ENCODE measurements at regions not wholly inside any gene's neighbourhood (a gene's known extent, or its start where the extent isn't known, plus 50 kb on each side); places are given as distances from the start of the nearest gene placed in this dataset.
"Not testable (repeated sequence)": the region's sequence is repeated elsewhere in the genome, so short reads cannot be mapped to it uniquely, and the experiment has no call there.

DNA sequence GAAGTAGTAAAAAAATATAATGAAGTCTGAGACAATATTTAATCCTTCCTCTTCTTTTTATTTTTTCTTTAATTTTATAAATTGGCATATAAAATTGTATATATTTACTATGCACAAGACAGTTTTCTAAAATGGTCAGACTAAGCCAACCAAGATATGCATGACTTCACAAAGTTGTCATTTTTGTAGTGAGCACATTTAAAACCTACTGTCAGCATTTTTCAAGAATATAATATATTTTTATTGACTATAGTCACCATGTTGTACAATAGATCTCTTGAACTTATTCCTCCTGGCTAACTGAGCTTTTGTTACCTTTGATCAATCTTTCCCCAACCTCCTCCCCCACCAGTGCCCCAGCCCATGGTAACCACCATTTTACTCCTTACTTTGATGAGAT lies 129.2 kb downstream of the ATP6V1G3 start:
- no peak for DNase-seq

DNA sequence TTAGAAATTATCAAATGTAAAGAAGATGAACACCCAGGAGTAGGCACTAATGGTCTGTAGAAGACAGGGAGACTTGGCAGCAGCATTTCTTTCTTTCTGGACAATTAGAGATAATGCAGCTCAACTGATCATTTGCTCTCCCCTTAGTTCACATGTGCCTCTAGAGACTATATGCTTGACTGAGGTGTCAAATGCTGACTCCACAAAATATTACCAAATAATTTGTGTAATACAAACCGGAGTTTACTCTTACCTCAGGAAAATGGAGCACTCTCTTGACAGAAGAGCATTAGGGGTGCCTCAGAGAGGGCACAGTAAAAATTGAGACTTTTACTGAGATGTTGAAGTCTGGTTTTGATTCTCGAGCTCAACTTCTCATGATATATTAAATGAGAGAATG lies 131.8 kb downstream of the ATP6V1G3 start:
- DNase-seq, result no peak

DNA sequence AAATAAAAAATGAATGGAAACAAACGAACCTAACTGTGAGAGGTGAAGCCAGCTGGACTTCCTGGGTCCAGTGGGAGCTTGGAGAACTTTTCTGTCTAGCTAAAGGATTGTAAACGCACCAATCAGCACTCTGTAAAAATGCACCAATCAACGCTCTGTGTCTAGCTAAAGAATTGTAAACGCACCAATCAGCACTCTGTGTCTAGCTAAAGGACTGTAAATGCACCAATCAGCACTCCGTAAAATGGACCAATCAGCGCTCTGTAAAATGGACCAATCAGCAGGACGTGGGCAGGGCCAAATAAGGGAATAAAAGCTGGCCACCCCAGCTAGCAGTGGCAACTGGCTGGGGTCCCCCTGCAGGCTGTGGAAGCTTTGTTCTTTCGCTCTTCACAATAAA lies 135.8 kb downstream of the ATP6V1G3 start:
- not testable (repeated sequence) for DNase-seq

DNA sequence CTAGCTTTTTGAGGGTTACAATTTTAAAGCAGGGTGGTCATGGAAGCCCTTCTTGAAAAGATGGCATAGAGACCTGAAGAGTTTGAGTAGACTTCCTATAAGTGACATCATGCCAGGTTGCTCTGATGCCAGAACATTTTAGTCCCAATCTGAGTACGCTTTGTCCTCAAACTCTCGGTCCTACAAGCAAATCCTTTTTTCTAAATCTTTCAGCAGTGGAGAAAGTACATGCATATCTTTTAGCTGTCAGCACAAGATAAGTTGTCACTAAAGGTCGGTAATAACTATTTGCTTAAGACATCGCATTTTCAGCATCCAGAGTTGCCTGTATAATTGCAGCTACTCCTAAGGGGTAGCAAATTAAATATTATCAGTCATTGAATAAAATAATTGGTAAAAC lies 140.4 kb downstream of the ATP6V1G3 start:
- no peak for DNase-seq

DNA sequence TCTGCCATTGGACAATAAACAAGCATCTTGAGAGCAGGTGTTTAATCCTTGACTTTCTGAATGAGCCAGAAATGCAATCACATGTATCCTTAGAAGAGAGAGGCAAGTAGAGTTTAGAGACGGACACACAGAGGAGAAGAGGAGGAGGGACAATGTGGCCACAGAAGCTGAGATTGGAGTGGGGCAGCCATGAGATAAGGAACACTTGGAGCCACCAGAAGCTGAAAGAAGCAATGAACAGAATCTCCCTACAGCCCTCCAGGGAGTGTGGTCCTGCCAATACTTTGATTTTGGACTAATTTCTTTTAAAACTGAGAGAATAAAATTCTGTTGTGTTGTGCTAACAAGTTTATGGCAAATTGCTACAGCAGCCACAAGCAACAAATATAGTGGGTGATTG lies 141.0 kb downstream of the ATP6V1G3 start:
- no peak for DNase-seq

DNA sequence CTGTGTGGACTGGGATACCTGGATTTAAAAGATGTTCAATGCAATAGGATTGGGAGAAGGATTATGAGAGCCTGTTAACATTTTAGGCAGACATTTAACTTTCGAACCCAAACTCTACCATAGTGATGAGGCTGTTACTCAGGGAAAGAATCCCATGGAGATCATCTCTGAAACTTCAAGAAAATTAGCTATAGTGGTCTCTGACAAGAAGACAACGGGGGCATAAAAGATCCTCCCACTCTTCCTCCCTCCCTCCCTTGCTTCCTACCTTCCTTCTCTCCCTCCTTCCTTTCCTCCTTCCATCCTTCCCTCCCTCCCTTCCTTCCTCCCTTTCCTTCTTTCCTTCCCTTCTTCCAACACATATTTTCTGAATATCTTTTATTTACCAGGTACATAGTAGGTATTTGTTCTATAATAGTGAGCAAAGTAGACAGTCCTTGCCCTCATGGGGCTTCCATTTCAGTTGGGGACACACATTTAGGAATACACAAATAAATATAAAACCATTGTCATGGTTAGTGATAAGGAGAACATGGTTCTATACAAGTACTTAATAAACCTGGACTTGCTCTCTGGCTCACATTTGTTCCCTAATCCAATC lies 143.2 kb downstream of the ATP6V1G3 start:
- no peak for DNase-seq

DNA sequence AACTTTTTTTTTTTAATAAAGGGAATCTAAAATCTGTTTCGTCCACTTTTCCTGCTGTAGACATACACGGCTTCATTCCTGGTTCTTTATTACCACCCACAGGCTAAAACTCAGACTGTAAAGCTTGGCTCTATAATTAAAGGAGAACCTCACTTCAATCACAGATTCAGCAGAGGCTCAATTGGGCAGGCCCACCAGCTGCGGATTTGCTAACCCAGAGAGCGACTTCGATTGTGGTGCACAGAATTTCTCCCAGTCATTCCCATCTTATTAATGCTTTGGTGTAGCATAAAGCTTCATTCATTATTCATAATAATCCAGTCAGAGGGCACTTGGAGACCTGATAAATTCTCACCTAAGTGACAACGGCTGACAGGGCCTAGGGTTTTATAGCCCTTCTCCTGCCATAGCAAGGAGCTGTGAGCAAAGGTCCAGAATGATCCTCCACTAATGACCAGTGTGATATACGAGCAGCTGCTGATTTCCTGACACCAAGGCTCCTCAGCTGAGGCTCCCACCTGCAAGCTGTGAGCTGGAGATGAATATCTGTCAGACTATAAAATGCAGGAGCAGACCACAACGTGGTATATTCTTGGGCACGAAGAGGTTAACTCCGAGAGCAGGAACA lies 149.0 kb downstream of the ATP6V1G3 start:
- DNase-seq, result no peak

DNA sequence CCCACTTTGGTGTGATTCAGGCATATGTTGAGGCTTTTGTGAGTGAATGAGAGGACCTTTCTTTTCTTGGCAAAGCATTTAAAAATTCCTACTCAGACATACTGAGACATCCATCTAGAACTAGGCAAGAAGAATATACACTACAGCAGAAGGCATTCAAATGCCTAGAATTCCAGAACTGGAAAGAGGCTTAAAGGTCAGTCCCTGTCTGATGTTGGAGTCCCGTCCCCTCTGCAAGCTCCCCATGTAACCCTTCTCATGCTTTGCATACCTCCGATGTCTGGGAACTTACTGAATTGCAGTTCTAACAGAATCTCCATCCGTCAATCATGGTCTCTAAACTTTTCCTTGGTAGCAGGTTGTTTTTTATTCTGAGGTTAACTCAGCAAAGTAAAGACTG lies 152.9 kb downstream of the ATP6V1G3 start:
- no peak for DNase-seq

DNA sequence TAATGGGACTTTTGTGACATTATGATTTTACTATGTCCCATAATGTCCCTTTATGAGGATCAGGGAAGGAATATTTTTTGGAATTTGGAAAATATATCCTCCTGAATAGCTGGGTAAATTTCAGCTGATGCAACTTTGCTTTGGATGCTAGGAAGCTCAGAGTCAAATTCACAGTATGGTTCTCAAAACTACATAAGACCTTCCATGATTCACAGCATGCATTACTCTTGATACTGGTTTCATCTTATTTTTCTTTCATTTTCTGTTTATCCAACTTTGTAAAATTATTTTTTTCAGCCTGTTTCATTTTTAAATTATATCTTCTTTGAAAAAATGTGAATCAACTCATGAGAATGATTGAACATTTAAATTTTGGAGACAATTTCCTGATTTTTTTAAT lies 160.2 kb downstream of the ATP6V1G3 start:
- DNase-seq, result no peak

DNA sequence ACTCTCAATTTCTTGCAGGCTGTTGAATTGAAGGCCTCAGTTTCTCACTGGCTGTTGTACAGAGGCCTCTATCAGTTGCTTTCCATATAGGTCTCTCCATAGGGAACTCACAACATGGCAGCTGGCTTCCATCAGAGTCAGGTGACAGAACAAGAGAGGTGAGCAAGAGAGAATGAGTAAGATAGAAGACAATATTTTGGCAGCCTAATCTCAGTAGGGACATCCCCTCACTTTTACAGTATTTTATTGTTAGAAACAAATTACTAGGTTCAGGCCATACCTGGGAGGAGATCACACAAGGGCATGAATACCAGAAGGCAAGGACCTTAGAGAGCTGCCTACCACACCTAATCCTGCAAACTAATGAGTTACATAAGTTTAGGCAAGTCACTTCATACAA lies 162.8 kb downstream of the ATP6V1G3 start:
- DNase-seq, result no peak

DNA sequence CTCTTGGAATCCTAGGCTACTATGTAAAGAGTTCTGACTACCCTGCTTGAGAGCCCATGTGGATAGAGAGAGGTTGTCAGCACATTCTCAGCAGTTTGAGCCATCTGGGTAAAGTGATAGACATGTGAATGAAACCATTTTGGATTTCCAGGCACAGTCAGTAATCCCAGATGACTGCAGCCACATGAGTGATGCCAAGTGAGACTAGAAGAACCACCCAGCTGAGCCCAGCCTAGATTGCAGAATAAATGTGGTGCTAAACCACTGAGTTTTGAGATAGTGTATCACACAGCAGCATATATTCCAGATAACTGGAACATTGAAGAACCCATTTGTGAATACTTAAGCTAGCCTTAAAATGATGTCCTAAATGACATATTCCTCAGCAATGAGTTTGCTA lies 166.2 kb downstream of the ATP6V1G3 start:
- DNase-seq, result no peak

DNA sequence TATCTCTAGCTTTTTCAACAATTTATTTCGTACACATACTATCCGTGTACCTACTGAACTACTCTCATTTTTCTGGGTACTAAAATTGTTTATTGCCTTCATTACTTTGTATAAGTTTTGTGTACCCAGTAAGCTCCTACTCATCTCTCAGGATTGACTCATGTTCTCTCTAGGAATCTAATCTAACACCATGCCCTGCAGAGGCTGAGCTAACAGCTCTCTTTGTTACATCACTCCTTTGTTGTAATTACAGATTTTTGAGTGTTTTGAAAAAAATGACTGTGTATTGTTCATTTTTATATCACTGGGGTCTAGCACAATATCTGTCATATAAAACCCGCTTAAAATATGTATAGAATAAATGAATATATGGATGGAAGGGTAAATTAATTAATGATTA lies 167.1 kb downstream of the ATP6V1G3 start:
- DNase-seq, result no peak

All from COR-L47 (cell line).